ENCODE measurements at regions not wholly inside any gene's neighbourhood (a gene's known extent, or its start where the extent isn't known, plus 50 kb on each side); places are given as distances from the start of the nearest gene placed in this dataset.

DNA sequence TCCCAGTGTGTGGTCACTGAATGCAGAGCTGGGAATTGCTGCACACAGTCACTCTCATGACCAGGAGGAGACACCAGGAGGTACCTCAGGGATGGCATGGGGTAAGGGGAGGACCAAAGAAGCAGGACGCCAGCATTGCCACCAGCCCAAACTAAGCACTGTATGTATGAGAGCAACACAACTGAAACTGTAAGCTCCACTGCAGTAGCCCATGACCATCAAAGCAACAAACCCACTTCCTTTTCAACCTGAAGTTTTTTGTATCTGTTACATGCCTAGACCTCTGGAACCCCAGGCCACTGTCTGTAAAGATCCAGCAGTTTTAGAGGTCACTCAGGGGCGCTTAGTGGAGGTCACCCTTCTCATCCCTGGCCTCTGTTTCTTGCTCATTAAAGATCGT lies 164.3 kb downstream of the SETD4 start:
- DNase-seq (ENCODE audit: low read depth): no peak

GRCh38 chr21:35895598-35895997 lies 164.7 kb downstream of the SETD4 start:
- no peak for DNase-seq (ENCODE audit: low read depth)

- no peak for DNase-seq (ENCODE audit: low read depth)
Measured at GRCh38 chr21:35893156-35893555, 167.2 kb downstream of the SETD4 start.

- no peak for DNase-seq (ENCODE audit: low read depth)
Measured at GRCh38 chr21:35886887-35887286, 173.4 kb downstream of the SETD4 start.

DNA sequence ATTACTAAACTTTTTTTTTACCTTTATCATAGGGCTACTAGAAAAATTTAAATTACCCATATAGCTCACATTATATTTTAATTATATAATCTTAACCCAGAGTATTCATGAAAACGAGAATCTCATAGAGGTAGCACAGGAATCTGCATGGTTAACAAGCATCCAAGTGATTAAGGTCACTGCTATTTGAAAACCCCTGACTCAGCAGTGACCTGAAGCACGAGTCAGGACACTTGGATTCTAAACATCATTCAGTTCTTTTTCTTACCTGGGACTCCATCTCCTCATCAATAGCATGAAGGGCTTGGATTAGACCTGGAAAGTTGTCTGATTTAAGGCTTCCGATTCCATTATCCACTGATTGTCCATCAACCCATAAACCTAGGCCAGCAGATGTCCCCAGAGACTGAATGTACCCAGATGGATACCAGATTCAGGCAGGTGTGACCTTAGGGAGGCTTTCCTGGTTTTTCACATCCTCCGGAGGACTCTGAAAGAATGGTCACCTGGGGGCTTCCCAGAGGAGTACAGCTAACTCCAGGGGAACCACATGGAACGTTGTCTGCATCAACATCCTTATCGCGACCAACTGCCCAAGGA lies 174.3 kb downstream of the SETD4 start:
- no peak for DNase-seq (ENCODE audit: low read depth)

GRCh38 chr21:35882791-35883240 lies 177.5 kb downstream of the SETD4 start:
- DNase-seq (ENCODE audit: low read depth): no peak

- DNase-seq (ENCODE audit: low read depth): no peak
Measured at GRCh38 chr21:35873441-35873840, 186.9 kb downstream of the SETD4 start.

DNA sequence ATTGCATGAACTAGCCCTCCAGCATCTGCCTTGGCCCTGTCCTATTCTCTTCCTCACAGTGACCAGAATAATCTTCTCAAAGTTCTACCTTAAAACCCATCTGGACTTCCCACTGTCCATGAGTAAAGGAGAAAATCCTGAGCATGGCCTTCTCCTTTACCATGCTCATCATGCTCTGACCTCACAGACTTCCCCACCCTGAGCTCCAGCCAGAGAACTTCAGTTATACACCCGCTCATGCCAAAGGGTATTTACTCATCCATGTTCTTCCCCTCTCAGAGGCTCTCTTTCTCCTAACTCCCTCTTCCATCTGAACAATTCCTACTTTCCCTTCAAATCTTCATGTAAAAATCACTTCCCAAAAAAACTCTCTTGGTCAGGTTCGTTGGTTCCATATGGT lies 188.4 kb downstream of the SETD4 start:
- no peak for DNase-seq (ENCODE audit: low read depth)

GRCh38 chr21:35868869-35869223 lies 191.5 kb downstream of the SETD4 start:
- DNase-seq (ENCODE audit: low read depth): no peak

DNA sequence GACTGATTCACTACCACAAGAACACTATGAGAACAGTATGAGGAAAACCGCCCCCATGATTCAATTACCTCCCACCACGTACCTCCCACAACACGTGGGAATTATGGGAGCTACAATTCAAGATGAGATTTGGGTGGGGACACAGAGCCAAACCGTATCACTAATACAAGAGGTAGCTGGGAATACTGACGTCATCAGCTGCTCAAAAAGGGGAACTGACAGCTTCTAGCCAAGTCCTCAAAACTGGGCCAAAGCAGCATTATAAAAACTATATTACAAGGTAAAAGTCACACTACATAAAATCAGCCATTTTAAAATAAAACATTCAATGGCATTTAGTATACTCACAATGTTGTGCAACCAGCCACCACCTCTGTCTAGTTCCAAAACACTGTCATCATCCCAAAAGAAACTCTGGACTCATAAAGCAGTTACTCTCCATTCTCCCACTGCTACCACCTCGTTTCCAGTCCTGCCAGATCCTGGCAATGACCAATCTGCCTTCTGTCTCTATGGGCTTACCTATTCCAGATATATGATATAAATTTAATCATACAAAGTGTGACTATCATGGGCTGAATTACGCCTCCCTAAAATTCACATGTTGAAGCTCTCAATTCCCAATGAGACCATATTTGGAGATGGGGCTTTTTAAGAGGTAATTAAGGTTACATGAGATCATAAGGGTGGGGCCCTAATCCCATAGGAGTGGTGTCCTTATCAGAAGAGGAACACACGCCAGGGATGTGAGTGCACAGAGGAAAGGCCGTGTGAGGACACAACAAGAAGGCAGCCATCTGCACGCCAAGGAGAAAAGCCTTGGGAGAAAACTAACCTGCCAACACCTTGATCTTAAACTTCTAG lies 192.1 kb downstream of the SETD4 start:
- DNase-seq (ENCODE audit: low read depth): no peak

GRCh38 chr21:35864039-35864438 lies 196.3 kb downstream of the SETD4 start:
- DNase-seq (ENCODE audit: low read depth): no peak

DNA sequence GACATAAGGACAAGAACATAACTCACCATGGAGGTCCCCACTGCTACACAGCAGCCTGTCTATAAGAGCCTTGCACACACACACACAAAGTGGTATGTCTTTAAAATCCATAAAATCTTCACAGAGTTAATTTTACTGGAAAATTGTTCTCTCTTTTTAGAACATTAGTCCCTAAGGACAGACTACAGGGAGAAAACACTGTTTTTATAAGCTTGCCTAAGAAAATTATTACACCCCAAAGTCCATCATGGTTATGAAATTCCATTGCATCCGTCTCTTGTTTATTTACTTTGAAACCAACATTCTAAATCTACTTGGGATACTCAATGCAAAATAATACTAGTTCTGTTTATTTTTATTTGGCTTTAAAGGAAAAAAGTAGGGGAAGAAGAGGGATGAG lies 197.4 kb downstream of the SETD4 start:
- DNase-seq (ENCODE audit: low read depth): peak; percentile 29

GRCh38 chr21:35861661-35862060 lies 198.7 kb downstream of the SETD4 start:
- peak; percentile 22 for DNase-seq (ENCODE audit: low read depth)

GRCh38 chr21:35860189-35860869 lies 200.0 kb downstream of the SETD4 start:
- DNase-seq (ENCODE audit: low read depth): no peak

- DNase-seq (ENCODE audit: low read depth): no peak
Measured at GRCh38 chr21:35859677-35860076, 200.6 kb downstream of the SETD4 start.

- no peak for DNase-seq (ENCODE audit: low read depth)
Measured at GRCh38 chr21:35857095-35857494, 203.2 kb downstream of the SETD4 start.

DNA sequence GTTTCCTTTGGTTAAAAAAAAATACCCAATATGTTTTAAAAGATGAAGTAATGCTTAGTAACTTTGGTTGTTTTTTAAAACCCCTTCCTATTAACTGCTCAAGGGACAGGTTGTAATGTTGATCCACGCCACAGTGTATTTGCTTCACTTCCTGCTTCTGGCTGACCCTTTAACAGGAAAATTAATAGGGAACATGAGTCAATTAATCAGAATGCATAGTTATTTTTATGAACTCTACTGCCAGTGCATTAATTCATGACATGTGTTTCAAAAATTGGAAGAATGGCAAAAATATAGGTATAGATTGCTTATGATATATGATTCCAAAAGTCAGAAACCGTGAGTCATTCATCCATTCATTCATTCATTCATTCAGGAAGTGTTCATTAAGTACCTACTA lies 204.8 kb downstream of the SETD4 start:
- DNase-seq (ENCODE audit: low read depth): peak; percentile 16

GRCh38 chr21:35854281-35854680 lies 206.0 kb downstream of the SETD4 start:
- DNase-seq (ENCODE audit: low read depth): no peak

GRCh38 chr21:35853321-35854239 lies 206.7 kb downstream of the SETD4 start:
- DNase-seq (ENCODE audit: low read depth): no peak

- DNase-seq (ENCODE audit: low read depth): peak; percentile 11
Measured at GRCh38 chr21:35852820-35853219, 207.5 kb downstream of the SETD4 start.

GRCh38 chr21:35850542-35851103 lies 209.7 kb downstream of the SETD4 start:
- peak; percentile 35 for DNase-seq (ENCODE audit: low read depth)

- peak; percentile 81 for DNase-seq (ENCODE audit: low read depth)
Measured at GRCh38 chr21:35850029-35850428, 210.3 kb downstream of the SETD4 start.
